ENCODE measurements at regions not wholly inside any gene's neighbourhood (a gene's known extent, or its start where the extent isn't known, plus 50 kb on each side); places are given as distances from the start of the nearest gene placed in this dataset.

DNA sequence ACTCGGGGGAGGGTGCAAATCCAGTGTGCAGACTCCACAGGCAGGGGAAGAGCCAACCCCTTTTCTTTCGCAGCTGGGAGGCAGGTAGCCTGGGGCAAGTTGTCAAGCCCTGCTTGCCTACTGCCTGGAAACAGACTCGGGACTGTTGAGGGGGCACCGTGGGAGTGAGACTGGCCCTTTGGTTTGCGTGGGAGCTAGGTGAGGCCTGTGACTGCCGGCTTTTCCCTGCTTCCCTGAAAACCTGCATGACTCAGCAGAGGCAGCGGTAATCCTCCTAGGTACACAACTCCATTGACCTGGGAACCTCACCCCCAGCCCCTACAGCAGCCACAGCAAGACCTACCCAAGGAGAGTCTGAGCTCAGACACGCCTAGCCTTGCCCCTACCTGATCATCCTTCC, 509.5 kb downstream of the DTWD2 start:
- no peaks in the 10 kb centered on the region for H3K79me2 ChIP-seq (ENCODE audit: control insufficient read depth, insufficient read depth, low read length)
- no peak for FAIRE-seq
- no peak overlapping the region for H3K4me3 ChIP-seq
- POLR2A ChIA-PET = no interaction called here
- TF ChIP-seq MTA3 (IDR thresholded peaks at IDR 0.05; ENCODE audit: borderline replicate concordance, low read length) = no peak
- TF ChIP-seq RELA (IDR thresholded peaks at IDR 0.05; ENCODE audit: borderline replicate concordance, partially characterized antibody) = no peak
- TF ChIP-seq, protein P1, sequence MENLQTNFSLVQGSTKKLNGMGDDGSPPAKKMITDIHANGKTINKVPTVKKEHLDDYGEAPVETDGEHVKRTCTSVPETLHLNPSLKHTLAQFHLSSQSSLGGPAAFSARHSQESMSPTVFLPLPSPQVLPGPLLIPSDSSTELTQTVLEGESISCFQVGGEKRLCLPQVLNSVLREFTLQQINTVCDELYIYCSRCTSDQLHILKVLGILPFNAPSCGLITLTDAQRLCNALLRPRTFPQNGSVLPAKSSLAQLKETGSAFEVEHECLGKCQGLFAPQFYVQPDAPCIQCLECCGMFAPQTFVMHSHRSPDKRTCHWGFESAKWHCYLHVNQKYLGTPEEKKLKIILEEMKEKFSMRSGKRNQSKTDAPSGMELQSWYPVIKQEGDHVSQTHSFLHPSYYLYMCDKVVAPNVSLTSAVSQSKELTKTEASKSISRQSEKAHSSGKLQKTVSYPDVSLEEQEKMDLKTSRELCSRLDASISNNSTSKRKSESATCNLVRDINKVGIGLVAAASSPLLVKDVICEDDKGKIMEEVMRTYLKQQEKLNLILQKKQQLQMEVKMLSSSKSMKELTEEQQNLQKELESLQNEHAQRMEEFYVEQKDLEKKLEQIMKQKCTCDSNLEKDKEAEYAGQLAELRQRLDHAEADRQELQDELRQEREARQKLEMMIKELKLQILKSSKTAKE (IDR thresholded peaks at IDR 0.05; ENCODE audit: low read depth, poor library complexity, severe bottlenecking) = no peak
- TF ChIP-seq, protein P2, sequence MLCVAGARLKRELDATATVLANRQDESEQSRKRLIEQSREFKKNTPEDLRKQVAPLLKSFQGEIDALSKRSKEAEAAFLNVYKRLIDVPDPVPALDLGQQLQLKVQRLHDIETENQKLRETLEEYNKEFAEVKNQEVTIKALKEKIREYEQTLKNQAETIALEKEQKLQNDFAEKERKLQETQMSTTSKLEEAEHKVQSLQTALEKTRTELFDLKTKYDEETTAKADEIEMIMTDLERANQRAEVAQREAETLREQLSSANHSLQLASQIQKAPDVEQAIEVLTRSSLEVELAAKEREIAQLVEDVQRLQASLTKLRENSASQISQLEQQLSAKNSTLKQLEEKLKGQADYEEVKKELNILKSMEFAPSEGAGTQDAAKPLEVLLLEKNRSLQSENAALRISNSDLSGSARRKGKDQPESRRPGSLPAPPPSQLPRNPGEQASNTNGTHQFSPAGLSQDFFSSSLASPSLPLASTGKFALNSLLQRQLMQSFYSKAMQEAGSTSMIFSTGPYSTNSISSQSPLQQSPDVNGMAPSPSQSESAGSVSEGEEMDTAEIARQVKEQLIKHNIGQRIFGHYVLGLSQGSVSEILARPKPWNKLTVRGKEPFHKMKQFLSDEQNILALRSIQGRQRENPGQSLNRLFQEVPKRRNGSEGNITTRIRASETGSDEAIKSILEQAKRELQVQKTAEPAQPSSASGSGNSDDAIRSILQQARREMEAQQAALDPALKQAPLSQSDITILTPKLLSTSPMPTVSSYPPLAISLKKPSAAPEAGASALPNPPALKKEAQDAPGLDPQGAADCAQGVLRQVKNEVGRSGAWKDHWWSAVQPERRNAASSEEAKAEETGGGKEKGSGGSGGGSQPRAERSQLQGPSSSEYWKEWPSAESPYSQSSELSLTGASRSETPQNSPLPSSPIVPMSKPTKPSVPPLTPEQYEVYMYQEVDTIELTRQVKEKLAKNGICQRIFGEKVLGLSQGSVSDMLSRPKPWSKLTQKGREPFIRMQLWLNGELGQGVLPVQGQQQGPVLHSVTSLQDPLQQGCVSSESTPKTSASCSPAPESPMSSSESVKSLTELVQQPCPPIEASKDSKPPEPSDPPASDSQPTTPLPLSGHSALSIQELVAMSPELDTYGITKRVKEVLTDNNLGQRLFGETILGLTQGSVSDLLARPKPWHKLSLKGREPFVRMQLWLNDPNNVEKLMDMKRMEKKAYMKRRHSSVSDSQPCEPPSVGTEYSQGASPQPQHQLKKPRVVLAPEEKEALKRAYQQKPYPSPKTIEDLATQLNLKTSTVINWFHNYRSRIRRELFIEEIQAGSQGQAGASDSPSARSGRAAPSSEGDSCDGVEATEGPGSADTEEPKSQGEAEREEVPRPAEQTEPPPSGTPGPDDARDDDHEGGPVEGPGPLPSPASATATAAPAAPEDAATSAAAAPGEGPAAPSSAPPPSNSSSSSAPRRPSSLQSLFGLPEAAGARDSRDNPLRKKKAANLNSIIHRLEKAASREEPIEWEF (IDR thresholded peaks at IDR 0.05; ENCODE audit: insufficient replicate concordance, low read depth, low read length) = no peak
- no peak for TF ChIP-seq JUND (IDR thresholded peaks at IDR 0.05; ENCODE audit: low read depth, low read length)
- TF ChIP-seq EED (IDR thresholded peaks at IDR 0.05; ENCODE audit: low read depth) = no peak
- H3K27ac ChIP-seq (ENCODE audit: control insufficient read depth, insufficient read depth) = no peak overlapping the region
- 38% methylated on average over 7 of the region's 8 CpGs for WGBS (ENCODE audit: insufficient coverage, insufficient replicate concordance, low lambda C conversion rate, missing lambda C conversion rate)
- intact Hi-C loops (cut with micrococcal nuclease; ENCODE audit: unreplicated experiment) = no loop called here
- no peaks in the 10 kb centered on the region for H4K20me1 ChIP-seq (ENCODE audit: control insufficient read depth, insufficient read depth)
- ATAC-seq = no peak
- no peak overlapping the region for H3K9ac ChIP-seq (ENCODE audit: control insufficient read depth, insufficient read depth, low read length)
- no peaks in the 10 kb centered on the region for H3K4me1 ChIP-seq (ENCODE audit: control insufficient read depth, insufficient read depth, low read length)
- in situ Hi-C loops (cut with MboI) = no loop called here
- H3K27me3 ChIP-seq (replicated peaks in 1 of 2; ENCODE audit: control insufficient read depth in 2 of 2, insufficient read depth in 2 of 2, low read length in 1 of 2) = no peaks in the 10 kb centered on the region
- CTCF ChIA-PET = no interaction called here
- H3K4me2 ChIP-seq (ENCODE audit: control insufficient read depth, insufficient read depth) = no peak overlapping the region
- no peak overlapping the region for H2AFZ ChIP-seq (ENCODE audit: control insufficient read depth, low read depth, low read length)
- RAD21 ChIA-PET (ENCODE audit: unreplicated experiment) = no interaction called here
- H3K9me3 ChIP-seq (replicated peaks; ENCODE audit: control insufficient read depth, insufficient read depth, low read length) = no peaks in the 10 kb centered on the region
- H3K36me3 ChIP-seq (ENCODE audit: control insufficient read depth in 2 of 2, insufficient read depth in 2 of 2, low read length in 1 of 2) = no peaks in the 10 kb centered on the region
- BruUV-seq (replicated peaks) = no TSS peak
- DNase-seq (ENCODE audit: low read depth, low spot score) = no peak
- SMC1A ChIA-PET (ENCODE audit: uncharacterized antibody, unreplicated experiment) = interaction anchor here (1.2 kb wide), 1 partner anchor 9 kb away, joined by 3 read pairs; no protein-coding TSS in a partner anchor

All from GM12878 (cell line).